ENCODE measurements at regions not wholly inside any gene's neighbourhood (a gene's known extent, or its start where the extent isn't known, plus 50 kb on each side); places are given as distances from the start of the nearest gene placed in this dataset.

GRCh38 chr9:129272348-129273025 is 94.4 kb upstream of the IER5L start:
- no peaks in the 10 kb centered on the region for H3K36me3 ChIP-seq (ENCODE audit: control insufficient read depth in 2 of 2, insufficient read depth in 1 of 2, low read length in 2 of 2)
- no peak overlapping the region for H3K4me3 ChIP-seq (ENCODE audit: low read depth, low read length)
- TF ChIP-seq ZNF174 (tag by site-specific recombination; IDR thresholded peaks at IDR 0.05) = no peak
- no peak for TF ChIP-seq ZNF302 (tag by site-specific recombination; IDR thresholded peaks at IDR 0.05; ENCODE audit: low read depth)
- no peak for TF ChIP-seq SCRT2 (tag by site-specific recombination; IDR thresholded peaks at IDR 0.05)
- TF ChIP-seq KLF9 (tag by site-specific recombination; IDR thresholded peaks at IDR 0.05; ENCODE audit: low read depth) = no peak
- no peak for TF ChIP-seq ZFP37 (tag by site-specific recombination; IDR thresholded peaks at IDR 0.05)
- TF ChIP-seq ZNF555 (tag by site-specific recombination; conservative IDR thresholded peaks at IDR 0.05) = no peak
- TF ChIP-seq TRIM28 (IDR thresholded peaks at IDR 0.05; ENCODE audit: borderline replicate concordance, low read length) = no peak
- TF ChIP-seq ZNF18 (tag by site-specific recombination; IDR thresholded peaks at IDR 0.05) = no peak
- no peak for TF ChIP-seq ZNF670 (tag by site-specific recombination; IDR thresholded peaks at IDR 0.05; ENCODE audit: low read depth)
- no peak for TF ChIP-seq GFI1B (tag by site-specific recombination; IDR thresholded peaks at IDR 0.05)
- TF ChIP-seq ZNF529 (tag by site-specific recombination; IDR thresholded peaks at IDR 0.05; ENCODE audit: insufficient replicate concordance) = no peak
- POLR2A ChIA-PET = interaction anchor here (1.1 kb wide), 1 partner anchor 95 kb away, joined by 3 read pairs; the partner anchor contains the start of gene IER5L
- H3K9me3 ChIP-seq (ENCODE audit: control insufficient read depth, insufficient read depth, low read depth, low read length) = no peaks in the 10 kb centered on the region
- CTCF ChIA-PET = no interaction called here
- H3K27ac ChIP-seq (ENCODE audit: extremely low read depth, low read depth, low read length) = no peak overlapping the region
- no peaks in the 10 kb centered on the region for H3K4me1 ChIP-seq (ENCODE audit: control insufficient read depth, insufficient read depth, low read length)

GRCh38 chr9:129270903-129271431 is 92.9 kb upstream of the IER5L start:
- Histone ChIP-seq H3K9me3 (ENCODE audit: control insufficient read depth, insufficient read depth, low read depth, low read length) (no peaks in the 10 kb centered on the region), H3K4me1 (ENCODE audit: control insufficient read depth, insufficient read depth, low read length) (no peaks in the 10 kb centered on the region), H3K36me3 (ENCODE audit: control insufficient read depth in 2 of 2, insufficient read depth in 1 of 2, low read length in 2 of 2) (no peaks in the 10 kb centered on the region), H3K4me3 (ENCODE audit: low read depth, low read length) (no peak overlapping the region), H3K27ac (ENCODE audit: extremely low read depth, low read depth, low read length) (no peak overlapping the region)
- ChIA-PET CTCF (no interaction called here), POLR2A (no interaction called here)
- TF ChIP-seq ZBTB26 (tag by site-specific recombination; optimal IDR thresholded peaks at IDR 0.05) = no peak
- TF ChIP-seq SCRT1 (tag by site-specific recombination; IDR thresholded peaks at IDR 0.05; ENCODE audit: borderline replicate concordance) = no peak
- no peak for TF ChIP-seq ZNF701 (tag by site-specific recombination; IDR thresholded peaks at IDR 0.05)
- TF ChIP-seq ZNF362 (tag by site-specific recombination; IDR thresholded peaks at IDR 0.05) = no peak
- no peak for TF ChIP-seq ZNF121 (tag by site-specific recombination; IDR thresholded peaks at IDR 0.05)
- TF ChIP-seq ZNF19 (tag by site-specific recombination; IDR thresholded peaks at IDR 0.05; ENCODE audit: low read depth) = no peak
- TF ChIP-seq ZXDB (tag by site-specific recombination; IDR thresholded peaks at IDR 0.05) = no peak
- TF ChIP-seq ZNF239 (tag by site-specific recombination; IDR thresholded peaks at IDR 0.05) = no peak
- TF ChIP-seq REPIN1 (tag by site-specific recombination; IDR thresholded peaks at IDR 0.05; ENCODE audit: low read depth) = no peak
- no peak for TF ChIP-seq ZFP41 (tag by site-specific recombination; IDR thresholded peaks at IDR 0.05; ENCODE audit: borderline replicate concordance)
- no peak for TF ChIP-seq ZNF10 (tag by site-specific recombination; IDR thresholded peaks at IDR 0.05)
- TF ChIP-seq ZNF280D (tag by site-specific recombination; IDR thresholded peaks at IDR 0.05) = no peak
- TF ChIP-seq ZNF112 (tag by site-specific recombination; IDR thresholded peaks at IDR 0.05) = no peak
- TF ChIP-seq ZNF843 (tag by site-specific recombination; IDR thresholded peaks at IDR 0.05) = no peak
- no peak for TF ChIP-seq ZNF398 (tag by site-specific recombination; IDR thresholded peaks at IDR 0.05)
- TF ChIP-seq ZNF514 (tag by site-specific recombination; IDR thresholded peaks at IDR 0.05) = no peak
